ENCODE measurements at regions not wholly inside any gene's neighbourhood (a gene's known extent, or its start where the extent isn't known, plus 50 kb on each side); places are given as distances from the start of the nearest gene placed in this dataset.

DNA sequence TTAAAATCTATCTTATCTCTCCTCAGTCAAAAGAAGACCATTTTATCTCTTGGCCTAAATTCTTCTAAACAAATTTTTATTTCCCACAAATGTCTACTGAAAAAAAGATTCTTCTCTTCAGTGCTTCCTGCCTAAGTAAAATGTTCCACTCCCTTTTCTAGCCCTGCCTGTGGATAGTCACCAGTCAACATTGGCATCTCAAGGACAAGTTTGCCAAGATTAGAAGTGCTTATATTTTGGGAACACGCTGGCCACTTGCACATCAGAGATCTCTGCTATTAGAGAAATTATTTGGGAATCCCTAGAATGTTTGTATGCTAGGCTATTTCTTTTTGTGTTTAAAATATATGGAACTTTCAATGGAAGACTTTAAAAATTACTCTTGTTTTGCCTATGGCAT is 758.2 kb upstream of the CDH7 start:
- no peak for DNase-seq (ENCODE audit: low read depth)

DNA sequence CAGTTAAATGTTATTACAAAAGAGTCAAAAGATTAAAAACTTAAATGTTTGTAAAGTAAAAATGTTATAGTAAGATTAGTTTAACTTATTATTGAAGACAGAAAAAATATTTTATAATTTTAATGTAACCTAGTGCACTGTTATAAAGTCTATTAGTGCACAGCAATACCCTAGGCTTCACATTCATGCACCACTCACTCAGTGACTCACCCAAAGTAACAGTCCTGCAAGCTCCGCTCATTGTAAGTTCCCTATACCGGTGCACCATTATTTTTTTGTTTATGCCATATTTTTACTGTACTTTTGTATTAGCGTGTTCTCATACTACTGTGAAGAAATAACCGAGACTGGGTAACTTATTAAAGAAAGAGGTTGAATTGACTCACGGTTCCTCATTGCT is 759.7 kb upstream of the CDH7 start:
- no peak for DNase-seq (ENCODE audit: low read depth)

DNA sequence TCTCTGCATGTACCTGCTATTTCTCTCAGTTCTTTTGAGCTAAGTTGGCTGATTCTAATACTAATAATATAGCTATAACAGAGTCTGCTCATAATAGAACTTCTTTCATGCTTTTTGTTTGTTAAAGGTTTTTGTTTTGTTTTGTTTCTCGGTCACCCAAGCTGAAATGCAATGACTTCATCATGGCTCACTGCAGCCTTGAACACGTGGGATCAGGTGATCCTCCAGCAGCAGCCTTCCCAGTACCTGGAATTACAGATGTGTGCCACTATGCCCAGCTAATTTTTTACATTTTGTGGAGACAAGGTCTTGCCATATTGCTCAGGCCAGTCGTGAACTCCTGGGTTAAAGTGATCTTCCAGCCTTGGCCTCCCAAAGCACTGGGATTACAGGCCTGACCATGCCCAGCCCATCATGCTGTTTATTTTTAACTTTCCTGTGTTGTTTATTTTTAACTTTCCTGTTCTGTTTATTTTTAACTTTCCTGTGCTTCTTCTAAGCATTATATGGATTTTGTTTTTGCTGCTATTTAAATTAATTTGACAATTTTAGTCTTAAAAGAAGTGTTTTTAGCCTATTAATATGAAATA is 763.8 kb upstream of the CDH7 start:
- no peak for DNase-seq (ENCODE audit: low read depth)

DNA sequence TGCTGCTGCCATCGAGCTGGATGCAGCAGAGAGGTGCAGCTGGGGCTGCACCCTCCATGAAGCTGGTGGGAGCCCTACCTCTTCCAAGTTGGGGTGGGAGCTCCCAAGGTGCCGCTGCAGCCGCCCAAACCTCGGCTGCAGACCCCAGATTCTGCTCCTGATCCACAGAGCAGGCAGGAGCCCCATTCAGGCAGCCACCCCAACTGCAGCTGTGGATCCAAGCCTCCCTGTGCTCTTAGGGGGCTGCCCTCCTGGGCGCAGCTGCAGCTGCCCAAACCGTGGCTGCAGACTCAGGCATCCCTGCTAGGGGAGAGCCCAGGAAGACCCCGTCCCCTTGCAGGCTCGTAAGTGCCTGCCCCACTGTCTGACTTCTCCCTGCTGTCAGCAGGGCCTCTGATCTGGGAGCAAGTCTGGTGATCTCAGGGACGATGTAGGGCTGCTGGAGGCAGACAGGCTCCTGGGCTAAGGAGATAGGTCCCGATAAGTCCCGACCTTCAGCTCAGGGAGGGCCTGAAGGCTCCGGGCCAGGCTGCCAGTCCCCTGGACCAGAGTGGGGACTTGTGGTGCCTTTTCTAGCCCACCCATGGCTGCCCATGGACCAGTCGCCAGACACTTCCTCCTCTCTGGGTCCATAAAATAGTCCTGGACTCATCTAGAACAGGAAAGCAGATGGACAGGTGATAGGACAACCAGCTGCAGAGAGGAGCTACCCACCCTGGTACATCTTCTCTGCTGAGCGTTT is 767.1 kb upstream of the CDH7 start:
- no peak for DNase-seq (ENCODE audit: low read depth)

DNA sequence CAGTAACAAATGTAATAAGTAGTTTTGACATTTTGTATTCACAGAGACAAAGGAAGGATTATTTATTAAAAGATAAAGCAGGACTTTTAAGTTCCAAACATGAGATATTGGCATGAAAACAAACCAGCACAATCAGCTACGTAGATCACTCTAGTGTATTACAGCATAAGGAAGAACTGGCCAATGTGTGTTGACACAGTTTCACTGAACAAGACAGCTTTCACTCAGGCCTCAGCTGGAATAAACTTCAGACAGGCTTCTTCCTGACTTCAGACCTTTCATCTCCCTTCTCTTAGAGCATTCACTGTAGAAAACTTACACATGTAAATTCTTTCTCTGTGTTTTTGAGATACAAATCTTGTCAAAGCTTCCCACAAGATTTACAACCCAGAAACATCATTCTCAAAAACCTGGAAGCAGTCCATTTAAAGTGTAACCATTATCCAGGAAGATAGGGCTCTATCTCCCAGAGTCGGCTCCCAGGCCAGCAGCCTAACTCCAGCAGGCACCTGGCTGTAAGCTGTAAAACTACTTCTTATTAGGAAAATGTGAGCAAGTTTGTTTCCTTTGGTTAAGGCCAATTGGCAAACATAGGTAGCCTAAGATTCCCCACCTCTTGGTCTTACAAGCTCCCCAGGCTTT is 768.3 kb upstream of the CDH7 start:
- DNase-seq (ENCODE audit: low read depth): peak; percentile 9

DNA sequence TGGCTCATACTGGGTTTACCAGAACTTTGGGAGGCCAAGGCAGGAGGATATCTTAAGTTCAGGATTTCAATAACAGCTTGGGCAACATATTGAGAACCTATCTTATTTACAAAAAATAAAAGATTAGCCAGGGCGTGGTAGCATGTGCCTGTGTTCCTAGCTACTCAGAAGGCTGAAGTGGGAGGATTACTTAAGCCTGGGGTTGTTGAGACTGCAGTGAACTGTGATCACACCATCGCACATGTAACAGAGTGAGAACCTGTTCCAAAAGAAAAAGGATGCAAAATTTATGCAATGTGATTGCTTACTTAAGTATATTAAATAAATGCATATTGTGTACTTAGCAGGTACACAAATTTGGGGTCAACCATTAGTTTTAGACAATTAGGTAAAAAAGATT is 768.9 kb upstream of the CDH7 start:
- DNase-seq (ENCODE audit: low read depth): no peak

DNA sequence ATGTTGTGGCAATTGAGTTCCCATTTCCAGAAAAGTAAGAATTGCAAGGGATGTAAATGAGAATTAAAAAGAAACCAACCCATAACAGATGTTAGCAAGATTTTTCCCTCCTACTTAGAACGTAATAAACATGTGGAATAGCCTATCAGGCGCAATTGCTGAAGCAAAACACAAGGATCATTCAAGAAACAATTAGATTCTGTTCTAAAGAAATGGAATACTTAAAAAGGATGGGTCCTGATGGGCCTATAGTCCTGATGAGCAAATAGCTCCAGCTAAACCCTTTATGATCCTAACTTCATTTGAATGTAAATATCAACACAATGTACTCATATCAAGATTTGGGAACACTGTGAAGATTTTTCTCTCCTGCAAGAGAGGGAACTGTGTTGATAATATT is 771.0 kb upstream of the CDH7 start:
- DNase-seq (ENCODE audit: low read depth): no peak

DNA sequence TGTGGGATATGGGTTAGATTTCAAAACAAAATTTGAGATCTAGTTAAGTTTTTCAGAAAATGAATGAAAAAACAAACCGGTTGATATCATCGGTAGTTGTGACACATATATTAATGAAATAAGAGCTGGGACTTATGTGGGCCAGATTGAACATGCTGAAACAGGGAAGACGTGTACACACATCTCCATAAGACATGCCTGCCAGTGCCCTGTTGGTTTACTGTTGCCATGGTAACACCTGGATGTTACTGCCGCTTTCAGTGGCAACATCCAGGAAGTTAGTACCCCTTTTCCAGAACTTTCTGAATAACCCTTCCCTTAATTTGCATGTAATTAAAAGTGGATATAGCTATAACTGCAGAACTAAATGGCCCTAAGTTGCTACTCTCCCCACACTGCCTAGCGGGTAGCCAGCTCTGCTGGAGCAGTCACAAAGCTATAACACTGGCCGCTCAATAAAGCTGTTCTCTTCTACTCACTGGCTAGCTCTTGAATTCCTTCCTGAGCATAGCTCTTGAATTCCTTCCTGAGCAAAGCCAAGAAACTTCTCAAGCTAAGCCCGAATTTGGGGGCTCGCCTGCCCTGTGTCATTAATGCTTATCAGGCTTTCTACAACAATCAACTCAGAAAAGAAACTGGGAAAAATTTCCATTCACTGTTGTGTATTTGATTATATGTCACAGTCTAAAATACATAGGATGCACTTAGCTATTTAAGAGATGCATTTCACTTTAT is 776.3 kb upstream of the CDH7 start:
- no peak for DNase-seq (ENCODE audit: low read depth)

DNA sequence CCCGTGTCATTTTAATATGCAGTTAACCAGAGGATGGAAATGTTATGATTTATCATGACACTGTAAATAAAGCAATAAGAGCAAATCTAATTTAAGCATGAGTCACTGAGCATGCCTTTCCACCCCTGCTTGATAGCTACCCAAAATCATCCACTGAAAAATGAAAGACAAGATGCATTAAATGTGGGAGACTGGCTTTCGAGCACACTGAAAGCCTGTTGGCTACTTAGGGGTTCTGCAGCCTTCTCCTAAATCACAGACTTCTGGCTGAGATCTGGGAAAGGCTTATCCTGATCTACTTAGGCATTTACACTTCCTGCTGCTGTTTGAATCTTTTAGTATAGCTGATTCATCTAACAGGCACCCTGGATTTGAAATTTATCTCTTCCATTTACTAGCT is 778.3 kb upstream of the CDH7 start:
- no peak for DNase-seq (ENCODE audit: low read depth)

DNA sequence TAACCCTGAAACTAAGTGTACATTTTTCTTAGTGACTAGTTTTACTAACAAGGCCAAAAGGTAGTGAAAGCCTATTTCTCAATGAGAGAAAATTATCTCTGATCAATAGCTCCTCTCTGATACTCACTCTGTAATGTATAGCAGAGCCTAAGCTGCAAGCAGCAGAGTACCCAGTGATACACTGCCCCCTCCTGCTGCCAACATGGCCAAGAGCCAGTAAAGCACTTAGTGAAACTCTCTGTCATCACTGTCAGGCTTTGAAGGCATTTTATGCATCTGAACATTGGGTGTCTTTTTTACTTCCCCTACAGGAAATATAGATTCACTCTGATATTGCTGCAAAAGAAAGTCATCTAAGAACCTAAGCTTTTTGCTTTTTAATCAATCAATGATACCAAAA is 784.1 kb upstream of the CDH7 start:
- DNase-seq (ENCODE audit: low read depth): no peak

DNA sequence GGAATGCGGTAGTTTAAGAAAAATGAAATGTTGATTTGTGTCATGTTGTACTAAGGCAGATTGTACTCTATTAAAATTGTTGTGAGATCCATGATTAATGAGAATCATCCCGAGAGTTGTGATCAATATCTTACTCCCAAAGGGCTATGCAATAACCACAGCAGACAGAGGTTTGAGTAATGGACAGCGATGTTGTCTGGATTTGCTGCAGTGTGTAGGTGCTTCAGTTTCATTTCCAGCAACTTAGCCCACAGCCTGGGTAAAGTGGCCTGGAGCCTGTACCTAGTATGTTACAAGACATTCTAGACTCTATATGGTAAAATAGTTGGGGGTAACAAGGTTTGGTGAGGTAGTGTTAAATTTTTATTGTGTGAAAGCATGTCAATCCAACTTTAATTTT is 794.3 kb upstream of the CDH7 start:
- DNase-seq (ENCODE audit: low read depth): no peak

DNA sequence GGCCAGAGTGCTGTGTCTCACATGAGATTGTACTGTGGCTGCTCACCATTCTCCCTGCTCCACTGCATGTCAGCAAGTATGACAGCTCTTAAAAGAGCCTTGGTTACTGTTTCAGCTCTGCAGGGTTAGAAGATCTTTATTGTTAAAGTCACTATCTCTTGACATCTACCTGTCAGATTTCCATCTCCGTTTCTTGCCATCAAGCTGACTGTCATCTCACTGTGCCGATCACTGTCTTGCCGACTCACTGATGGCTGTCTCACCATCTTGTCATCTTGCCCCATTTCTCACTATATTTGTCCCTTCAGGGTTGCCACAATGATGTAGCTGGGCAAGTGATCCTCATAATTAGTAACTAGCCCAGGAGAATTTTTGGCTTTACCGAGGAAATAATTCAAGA is 800.9 kb upstream of the CDH7 start:
- no peak for DNase-seq (ENCODE audit: low read depth)

DNA sequence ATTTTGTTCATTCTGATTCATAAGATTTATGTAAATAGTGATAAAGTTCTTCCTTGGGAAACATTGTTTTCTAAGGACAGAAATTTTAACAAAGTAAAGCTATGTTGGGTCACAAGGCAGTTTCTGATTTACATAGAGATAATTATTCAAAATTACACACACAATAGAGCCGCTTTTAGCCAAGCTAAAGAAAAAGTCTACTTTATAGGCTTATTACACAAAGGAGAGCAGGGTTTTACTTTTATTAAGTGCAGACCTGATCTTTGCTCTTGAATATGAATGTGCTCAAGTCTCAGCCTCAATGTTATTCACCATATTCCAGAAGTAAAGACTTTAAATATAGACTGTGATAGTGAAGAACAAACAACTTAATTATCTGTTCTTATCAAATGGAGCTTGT is 787.8 kb upstream of the LINC00305 start:
- no peak for DNase-seq (ENCODE audit: low read depth)

DNA sequence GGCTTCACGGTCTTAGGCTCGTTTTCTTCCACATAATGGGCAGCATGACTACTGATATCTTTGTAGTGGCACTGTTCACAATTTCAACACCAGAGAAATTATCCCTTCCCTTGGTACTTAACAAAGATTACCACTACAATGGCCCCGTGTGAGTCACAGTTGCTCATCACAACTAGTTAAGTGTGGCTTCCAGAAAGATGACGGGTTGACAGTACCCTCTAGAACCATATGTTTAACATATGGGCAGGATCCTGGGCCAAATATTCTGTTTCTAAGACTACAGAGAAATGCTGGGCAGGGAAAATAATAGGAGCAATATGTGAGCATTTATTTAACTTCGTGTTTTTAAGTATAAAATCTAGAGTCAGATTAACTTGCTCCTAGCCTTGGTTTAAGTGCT is 780.1 kb upstream of the LINC00305 start:
- no peak for DNase-seq (ENCODE audit: low read depth)

DNA sequence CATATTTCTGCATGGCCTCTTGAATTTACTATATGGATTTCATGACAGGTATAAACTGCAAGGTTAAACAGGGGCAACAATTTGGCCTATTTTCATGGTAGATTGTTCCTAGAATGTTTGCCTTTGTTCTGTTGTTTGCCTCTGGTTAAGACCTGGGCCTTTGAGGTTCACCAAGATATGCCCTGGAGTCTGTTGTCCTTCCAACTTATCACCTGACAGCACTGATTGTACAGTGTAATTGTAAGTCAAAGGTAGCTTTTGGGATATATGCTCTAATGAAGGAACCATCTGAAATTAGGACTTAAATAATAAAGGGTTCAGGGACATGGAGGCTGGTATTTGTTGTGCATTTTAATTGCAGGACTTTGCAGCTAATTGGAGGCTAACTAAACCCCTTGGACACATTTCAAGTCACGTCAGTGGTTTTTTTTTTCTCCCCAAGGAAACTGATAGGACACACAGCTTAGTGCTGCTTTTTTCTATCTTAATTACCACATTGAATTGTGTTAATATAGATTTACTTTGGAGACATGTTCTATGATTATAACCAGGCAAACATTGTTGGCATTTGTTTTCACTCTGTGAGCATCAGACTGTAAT is 771.2 kb upstream of the LINC00305 start:
- DNase-seq (ENCODE audit: low read depth): no peak

DNA sequence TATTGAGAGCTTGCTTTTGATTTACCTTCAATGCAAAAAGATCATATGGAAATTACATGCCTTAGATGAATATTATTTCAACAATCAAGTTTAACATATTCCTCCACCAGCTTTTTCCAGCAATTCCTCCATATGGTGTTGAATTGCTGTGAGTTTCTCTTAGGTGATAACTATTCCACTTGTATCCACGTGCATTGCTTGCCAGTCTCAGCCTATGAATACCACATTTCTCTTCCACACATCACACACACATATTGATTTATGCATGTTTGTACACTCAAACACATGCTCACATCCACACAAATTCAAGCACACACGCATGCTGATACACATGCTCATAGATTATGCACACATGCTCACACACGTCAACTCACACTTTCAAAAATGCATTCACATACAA is 770.0 kb upstream of the LINC00305 start:
- DNase-seq (ENCODE audit: low read depth): no peak

DNA sequence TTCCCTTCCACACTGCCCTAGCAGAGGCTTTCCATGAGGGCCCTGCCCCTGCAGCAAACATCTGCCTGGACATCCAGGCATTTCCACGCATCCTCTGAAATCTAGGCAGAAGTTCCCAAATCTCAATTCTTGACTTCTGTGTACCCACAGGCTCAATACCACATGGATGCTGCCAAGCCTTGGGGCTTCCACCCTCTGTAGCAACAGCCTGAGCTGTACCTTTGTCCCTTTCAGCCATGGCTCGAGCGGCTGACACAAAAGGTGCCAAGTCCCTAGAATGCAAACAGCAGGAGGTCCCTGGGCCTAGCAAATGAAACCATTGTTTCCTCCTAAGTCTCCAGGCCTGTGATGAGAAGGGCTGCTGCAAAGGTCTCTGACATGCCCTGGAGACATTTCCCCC is 744.5 kb upstream of the LINC00305 start:
- no peak for DNase-seq (ENCODE audit: low read depth)

DNA sequence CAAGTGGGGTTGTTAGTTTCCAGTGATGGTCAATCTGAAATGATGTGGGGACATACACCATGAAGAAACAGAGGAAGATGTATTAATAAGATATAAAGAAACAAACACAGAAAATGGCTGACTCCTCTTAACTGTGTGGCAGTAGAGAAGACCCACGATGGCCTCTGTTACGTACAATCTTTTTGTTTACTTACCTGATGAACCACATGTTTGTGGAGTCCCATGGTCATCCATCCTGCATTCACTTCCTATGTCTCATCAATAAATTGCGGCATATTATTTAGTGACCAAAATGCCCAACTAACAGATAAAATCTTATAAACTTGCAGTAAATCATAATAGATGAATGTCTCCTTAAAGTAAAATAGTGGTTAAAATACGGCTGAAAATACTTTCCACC is 740.1 kb upstream of the LINC00305 start:
- DNase-seq (ENCODE audit: low read depth): no peak

DNA sequence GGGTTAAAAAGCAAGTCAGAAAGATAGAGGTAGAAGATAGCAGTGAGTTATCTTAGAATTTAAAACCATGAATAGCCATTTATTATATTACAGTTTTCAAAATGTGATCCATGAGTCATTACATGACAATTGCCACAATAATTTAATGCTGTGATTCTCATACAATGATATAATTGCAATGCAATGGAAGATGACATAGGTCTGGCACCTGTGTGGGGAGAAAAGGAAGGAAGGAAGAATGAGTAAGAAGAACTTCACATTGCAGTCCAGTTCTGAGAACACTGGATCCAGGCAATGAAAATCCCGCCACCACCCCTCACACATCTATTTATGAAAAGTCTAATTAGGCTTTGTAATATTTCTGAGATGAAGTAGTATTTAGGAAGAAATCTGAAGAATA is 738.1 kb upstream of the LINC00305 start:
- no peak for DNase-seq (ENCODE audit: low read depth)

DNA sequence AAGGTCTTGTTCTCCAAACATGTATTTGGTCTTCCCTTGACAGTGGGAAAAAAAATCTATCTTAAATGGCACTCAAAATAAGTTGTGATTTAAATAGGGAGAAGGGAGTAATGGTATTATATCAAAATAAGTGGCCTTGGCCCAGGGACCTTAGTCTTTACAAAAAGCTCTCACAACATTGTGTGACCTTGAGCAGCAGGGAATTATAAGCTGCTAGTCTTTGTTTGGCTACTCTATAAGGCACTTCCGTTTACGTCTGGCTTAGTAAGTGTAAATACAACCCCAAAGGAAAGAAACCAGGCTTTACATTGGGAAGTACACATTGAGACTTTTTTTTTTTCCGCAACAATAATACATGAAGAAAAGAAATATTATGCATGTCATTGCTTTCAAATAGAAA is 734.0 kb upstream of the LINC00305 start:
- no peak for DNase-seq (ENCODE audit: low read depth)

DNA sequence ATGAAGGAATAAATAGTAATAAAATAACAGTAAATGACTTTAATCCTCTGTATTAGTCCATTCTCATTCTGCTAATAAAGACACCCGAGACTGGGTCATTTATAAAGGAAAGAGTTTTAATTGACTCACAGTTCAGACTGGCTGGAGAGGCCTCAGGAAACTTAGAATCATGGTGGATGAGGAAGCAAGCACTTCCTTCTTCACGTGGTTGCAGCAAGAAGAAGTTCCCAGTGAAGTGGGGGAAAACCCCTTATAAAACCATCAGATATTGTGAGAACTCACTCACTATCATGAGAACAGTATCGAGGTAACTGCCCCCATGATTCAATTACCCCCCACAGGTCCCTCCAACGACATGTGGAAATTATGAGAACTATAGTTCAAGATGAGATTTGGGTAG is 727.9 kb upstream of the LINC00305 start:
- DNase-seq (ENCODE audit: low read depth): no peak

DNA sequence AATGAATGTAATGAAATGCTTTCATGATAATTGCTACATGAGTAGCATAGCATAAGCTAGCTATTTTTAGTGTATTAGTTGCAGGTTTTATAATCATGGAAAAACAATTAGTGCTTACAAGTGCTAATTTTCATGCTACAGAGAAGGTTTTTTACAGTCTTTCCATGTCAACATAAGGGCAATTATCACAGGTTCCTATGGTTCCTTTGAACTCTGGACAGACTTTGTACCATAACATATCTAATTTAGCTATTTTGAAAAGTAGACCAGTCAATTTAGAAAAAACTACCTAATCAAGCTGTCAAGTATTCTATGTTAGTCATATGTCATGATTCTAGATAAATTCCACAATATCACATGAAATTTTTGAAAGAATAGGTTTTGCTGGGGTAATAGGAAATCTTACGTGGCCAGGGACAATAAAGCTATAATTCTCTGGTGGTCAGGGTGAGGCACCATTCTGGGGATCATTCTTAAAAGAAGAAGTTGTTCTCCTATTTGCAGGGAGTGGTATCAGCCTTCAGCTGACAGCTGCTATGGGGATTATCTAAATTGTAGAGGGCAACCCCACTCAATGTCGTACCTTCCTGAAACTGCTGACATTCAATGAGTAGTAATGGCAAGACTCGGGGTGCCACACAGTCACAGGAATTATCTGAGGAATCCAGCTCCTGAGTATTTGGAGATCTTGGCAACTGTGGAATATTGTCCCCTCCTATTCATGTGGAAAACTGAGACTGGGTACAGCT is 724.0 kb upstream of the LINC00305 start:
- no peak for DNase-seq (ENCODE audit: low read depth)

Measured in forelimb muscle (tissue), 1 donor.